WTC11 (cell line): ENCODE measurements at regions not wholly inside any gene's neighbourhood (a gene's known extent, or its start where the extent isn't known, plus 50 kb on each side); places are given as distances from the start of the nearest gene placed in this dataset.

Experiments used
- ATAC-seq: fragments of 200-7000 bp; cut with Tn5 transposase; 2 replicates; pipeline ENCODE4 v1.10.0; 2021; ENCODE audit warnings: mild to moderate bottlenecking, moderate library complexity
- CTCF ChIA-PET: fragments of 300-600 bp; sonication (Branson Sonifier 250); formaldehyde crosslinking; loops from one replicate; lab custom pipeline; 2021; ENCODE audit warnings: antibody characterized with exemption; lab: Charles Lee
- POLR2A ChIA-PET: fragments of 350-600 bp; sonication (Branson Sonifier 250); formaldehyde crosslinking; loops from one replicate; lab custom pipeline; 2021; ENCODE audit warnings: antibody characterized with exemption; lab: Charles Lee
- DNase-seq: peaks from one replicate; pipeline ENCODE4 v3.0.0; 2021; ENCODE audit warnings: low spot score
- H3K27ac Mint-ChIP-seq: 2 replicates; pipeline ENCODE4 v1.8.0; 2021; ENCODE audit warnings: mixed read lengths
- H3K27me3 Mint-ChIP-seq: 2 replicates; pipeline ENCODE4 v1.8.0; 2021; ENCODE audit warnings: low read depth, mild to moderate bottlenecking, moderate library complexity, mixed read lengths
- H3K36me3 Mint-ChIP-seq: 2 replicates; pipeline ENCODE4 v1.8.0; 2021; ENCODE audit warnings: mixed read lengths
- H3K4me1 Mint-ChIP-seq: 2 replicates; pipeline ENCODE4 v1.8.0; 2022; ENCODE audit warnings: mixed read lengths
- H3K4me3 Mint-ChIP-seq: 2 replicates; pipeline ENCODE4 v1.8.0; 2021; ENCODE audit warnings: mild to moderate bottlenecking, moderate library complexity, mixed read lengths
- H3K9me3 Mint-ChIP-seq: 2 replicates; pipeline ENCODE4 v1.8.0; 2021; ENCODE audit warnings: mixed read lengths
- ATF1 ChIP-seq: sonication (generic); formaldehyde crosslinking; IDR thresholded peaks from 2 replicates; pipeline ENCODE4 v1.8.1; 2023; ENCODE audit warnings: mild to moderate bottlenecking, moderate library complexity, missing genetic modification reagents
- CBFB ChIP-seq: sonication (generic); formaldehyde crosslinking; IDR thresholded peaks from 2 replicates; pipeline ENCODE4 v1.8.1; 2022; ENCODE audit warnings: mild to moderate bottlenecking, low read depth, missing genetic modification reagents
- ETV6 ChIP-seq: sonication (generic); formaldehyde crosslinking; IDR thresholded peaks from 2 replicates; pipeline ENCODE4 v1.8.1; 2022; ENCODE audit warnings: mild to moderate bottlenecking, missing genetic modification reagents
- FOXP1 ChIP-seq: sonication (generic); formaldehyde crosslinking; IDR thresholded peaks from 2 replicates; pipeline ENCODE4 v1.8.0; 2022; ENCODE audit warnings: missing genetic modification reagents, mild to moderate bottlenecking, moderate library complexity, borderline replicate concordance
- HMGA2 ChIP-seq: fragments of 250-450 bp; sonication (Bioruptor Pico); IDR thresholded peaks from 2 replicates; pipeline ENCODE4 v1.4.0; 2021; ENCODE audit warnings: mild to moderate bottlenecking, moderate library complexity
- IRF2 ChIP-seq: sonication (generic); formaldehyde crosslinking; IDR thresholded peaks from 2 replicates; pipeline ENCODE4 v1.8.0; 2022; ENCODE audit warnings: low read depth, missing genetic modification reagents, borderline replicate concordance
- MXD4 ChIP-seq: fragments of 250-450 bp; sonication (Bioruptor Pico); IDR thresholded peaks from 2 replicates; pipeline ENCODE4 v1.8.0; 2021; ENCODE audit warnings: mild to moderate bottlenecking, moderate library complexity, borderline replicate concordance
- MYBL2 ChIP-seq: sonication (generic); formaldehyde crosslinking; IDR thresholded peaks from 2 replicates; pipeline ENCODE4 v1.8.1; 2023; ENCODE audit warnings: mild to moderate bottlenecking, moderate library complexity, missing genetic modification reagents
- NR2C2 ChIP-seq: sonication (generic); formaldehyde crosslinking; IDR thresholded peaks from 2 replicates; pipeline ENCODE4 v1.8.0; 2022; ENCODE audit warnings: mild to moderate bottlenecking, missing genetic modification reagents
- TP53 ChIP-seq: sonication (generic); formaldehyde crosslinking; IDR thresholded peaks from 2 replicates; pipeline ENCODE4 v1.8.1; 2023; ENCODE audit warnings: mild to moderate bottlenecking, missing genetic modification reagents
- ZBTB21 ChIP-seq: sonication (generic); formaldehyde crosslinking; IDR thresholded peaks from 2 replicates; pipeline ENCODE4 v1.8.1; 2023; ENCODE audit warnings: mild to moderate bottlenecking, missing genetic modification reagents, borderline replicate concordance
- ZNF232 ChIP-seq: sonication (generic); formaldehyde crosslinking; IDR thresholded peaks from 2 replicates; pipeline ENCODE4 v1.8.0; 2022; ENCODE audit warnings: mild to moderate bottlenecking, missing genetic modification reagents
- ZNF671 ChIP-seq: fragments of 250-450 bp; sonication (Bioruptor Pico); IDR thresholded peaks from 2 replicates; pipeline ENCODE4 v1.8.0; 2021; ENCODE audit warnings: mild to moderate bottlenecking
- TF ChIP-seq, protein P1 (sequence below): sonication (generic); formaldehyde crosslinking; IDR thresholded peaks from 2 replicates; pipeline ENCODE4 v1.8.0; 2023; ENCODE audit warnings: missing genetic modification reagents, mild to moderate bottlenecking, borderline replicate concordance
- TF ChIP-seq, protein P2 (sequence below): sonication (generic); formaldehyde crosslinking; IDR thresholded peaks from 2 replicates; pipeline ENCODE4 v1.8.0; 2023; ENCODE audit warnings: missing genetic modification reagents
- TF ChIP-seq, protein P3 (sequence below): sonication (generic); formaldehyde crosslinking; IDR thresholded peaks from 2 replicates; pipeline ENCODE4 v1.8.1; 2023; ENCODE audit warnings: mild to moderate bottlenecking, missing genetic modification reagents
- TF ChIP-seq, protein P4 (sequence below): sonication (generic); formaldehyde crosslinking; IDR thresholded peaks from 2 replicates; pipeline ENCODE4 v1.8.1; 2023; ENCODE audit warnings: mild to moderate bottlenecking, missing genetic modification reagents
- TF ChIP-seq, protein P5 (sequence below): fragments of 250-450 bp; sonication (Bioruptor Pico); IDR thresholded peaks from 2 replicates; pipeline ENCODE4 v1.9.0; 2021; ENCODE audit warnings: mild to moderate bottlenecking

DNA sequence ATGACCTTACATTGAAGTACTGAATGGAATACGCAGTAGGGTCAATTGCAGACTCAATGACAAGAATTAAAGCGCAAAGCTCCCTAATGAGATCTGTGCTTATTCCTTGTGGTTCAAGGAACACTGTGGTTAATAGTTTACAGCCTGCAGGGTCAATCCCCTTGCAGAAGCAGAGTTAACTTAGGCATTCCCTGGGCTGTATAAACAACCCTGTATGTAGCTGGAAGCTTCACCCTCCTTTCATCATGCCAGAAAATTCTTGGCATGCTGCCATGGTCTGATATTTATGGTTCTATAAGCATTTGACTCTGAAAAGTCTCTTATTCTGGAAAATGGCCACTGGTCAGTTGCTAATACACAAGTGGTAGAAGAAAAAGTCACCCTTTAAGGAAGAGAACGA, 227.7 kb downstream of the NOVA1 start:
- no peak for DNase-seq
- Mint-ChIP-seq H3K4me1 (no peaks in the 10 kb centered on the region), H3K9me3 (0 out of 2 replicates have a peak, but pooled peaks cover 10% of the 10 kb centered on the region), H3K4me3 (no peak overlapping the region), H3K27ac (no peak overlapping the region), H3K27me3 (no peaks in the 10 kb centered on the region), H3K36me3 (no peaks in the 10 kb centered on the region)
- ChIA-PET CTCF (no interaction called here), POLR2A (no interaction called here)
- TF ChIP-seq, protein P1, sequence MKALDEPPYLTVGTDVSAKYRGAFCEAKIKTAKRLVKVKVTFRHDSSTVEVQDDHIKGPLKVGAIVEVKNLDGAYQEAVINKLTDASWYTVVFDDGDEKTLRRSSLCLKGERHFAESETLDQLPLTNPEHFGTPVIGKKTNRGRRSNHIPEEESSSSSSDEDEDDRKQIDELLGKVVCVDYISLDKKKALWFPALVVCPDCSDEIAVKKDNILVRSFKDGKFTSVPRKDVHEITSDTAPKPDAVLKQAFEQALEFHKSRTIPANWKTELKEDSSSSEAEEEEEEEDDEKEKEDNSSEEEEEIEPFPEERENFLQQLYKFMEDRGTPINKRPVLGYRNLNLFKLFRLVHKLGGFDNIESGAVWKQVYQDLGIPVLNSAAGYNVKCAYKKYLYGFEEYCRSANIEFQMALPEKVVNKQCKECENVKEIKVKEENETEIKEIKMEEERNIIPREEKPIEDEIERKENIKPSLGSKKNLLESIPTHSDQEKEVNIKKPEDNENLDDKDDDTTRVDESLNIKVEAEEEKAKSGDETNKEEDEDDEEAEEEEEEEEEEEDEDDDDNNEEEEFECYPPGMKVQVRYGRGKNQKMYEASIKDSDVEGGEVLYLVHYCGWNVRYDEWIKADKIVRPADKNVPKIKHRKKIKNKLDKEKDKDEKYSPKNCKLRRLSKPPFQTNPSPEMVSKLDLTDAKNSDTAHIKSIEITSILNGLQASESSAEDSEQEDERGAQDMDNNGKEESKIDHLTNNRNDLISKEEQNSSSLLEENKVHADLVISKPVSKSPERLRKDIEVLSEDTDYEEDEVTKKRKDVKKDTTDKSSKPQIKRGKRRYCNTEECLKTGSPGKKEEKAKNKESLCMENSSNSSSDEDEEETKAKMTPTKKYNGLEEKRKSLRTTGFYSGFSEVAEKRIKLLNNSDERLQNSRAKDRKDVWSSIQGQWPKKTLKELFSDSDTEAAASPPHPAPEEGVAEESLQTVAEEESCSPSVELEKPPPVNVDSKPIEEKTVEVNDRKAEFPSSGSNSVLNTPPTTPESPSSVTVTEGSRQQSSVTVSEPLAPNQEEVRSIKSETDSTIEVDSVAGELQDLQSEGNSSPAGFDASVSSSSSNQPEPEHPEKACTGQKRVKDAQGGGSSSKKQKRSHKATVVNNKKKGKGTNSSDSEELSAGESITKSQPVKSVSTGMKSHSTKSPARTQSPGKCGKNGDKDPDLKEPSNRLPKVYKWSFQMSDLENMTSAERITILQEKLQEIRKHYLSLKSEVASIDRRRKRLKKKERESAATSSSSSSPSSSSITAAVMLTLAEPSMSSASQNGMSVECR (CRISPR knock-in tag): no peak
- ATAC-seq: no peak

DNA sequence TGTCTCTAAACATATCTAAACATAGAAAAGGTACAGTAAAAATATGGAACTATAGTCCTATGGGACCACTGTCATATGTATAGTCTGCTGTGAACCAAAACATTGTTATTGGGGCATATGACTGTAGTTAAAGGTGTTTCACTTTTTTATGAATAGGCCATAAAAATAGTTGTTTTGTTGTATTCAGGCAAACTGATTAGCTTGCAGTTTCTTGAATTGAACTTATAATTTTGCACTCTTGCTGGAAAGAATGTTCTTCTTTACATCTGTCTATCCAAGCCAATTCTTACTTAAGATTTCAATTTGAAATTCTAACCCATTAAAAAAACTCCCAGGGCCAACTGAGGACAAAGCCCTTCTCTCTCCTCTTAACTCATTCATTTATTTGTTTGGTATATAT, 234.1 kb downstream of the NOVA1 start:
- Mint-ChIP-seq H3K27me3 (no peaks in the 10 kb centered on the region), H3K36me3 (no peaks in the 10 kb centered on the region), H3K4me1 (no peaks in the 10 kb centered on the region), H3K27ac (no peak overlapping the region), H3K4me3 (no peak overlapping the region), H3K9me3 (0 out of 2 replicates have a peak, but pooled peaks cover 6% of the 10 kb centered on the region)
- POLR2A ChIA-PET: interaction anchor here (0.6 kb wide), 1 partner anchor 600 kb away, joined by 3 read pairs; no protein-coding TSS in a partner anchor
- DNase-seq (no peak), ATAC-seq (no peak)
- CTCF ChIA-PET: no interaction called here
- no peak for TF ChIP-seq HMGA2 (CRISPR knock-in tag)
- no peak for TF ChIP-seq NR2C2 (CRISPR knock-in tag)
- no peak for TF ChIP-seq CBFB
- TF ChIP-seq, protein P2, sequence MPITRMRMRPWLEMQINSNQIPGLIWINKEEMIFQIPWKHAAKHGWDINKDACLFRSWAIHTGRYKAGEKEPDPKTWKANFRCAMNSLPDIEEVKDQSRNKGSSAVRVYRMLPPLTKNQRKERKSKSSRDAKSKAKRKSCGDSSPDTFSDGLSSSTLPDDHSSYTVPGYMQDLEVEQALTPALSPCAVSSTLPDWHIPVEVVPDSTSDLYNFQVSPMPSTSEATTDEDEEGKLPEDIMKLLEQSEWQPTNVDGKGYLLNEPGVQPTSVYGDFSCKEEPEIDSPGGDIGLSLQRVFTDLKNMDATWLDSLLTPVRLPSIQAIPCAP (CRISPR knock-in tag): no peak
- no peak for TF ChIP-seq ZBTB21 (CRISPR knock-in tag)
- TF ChIP-seq, protein P3, sequence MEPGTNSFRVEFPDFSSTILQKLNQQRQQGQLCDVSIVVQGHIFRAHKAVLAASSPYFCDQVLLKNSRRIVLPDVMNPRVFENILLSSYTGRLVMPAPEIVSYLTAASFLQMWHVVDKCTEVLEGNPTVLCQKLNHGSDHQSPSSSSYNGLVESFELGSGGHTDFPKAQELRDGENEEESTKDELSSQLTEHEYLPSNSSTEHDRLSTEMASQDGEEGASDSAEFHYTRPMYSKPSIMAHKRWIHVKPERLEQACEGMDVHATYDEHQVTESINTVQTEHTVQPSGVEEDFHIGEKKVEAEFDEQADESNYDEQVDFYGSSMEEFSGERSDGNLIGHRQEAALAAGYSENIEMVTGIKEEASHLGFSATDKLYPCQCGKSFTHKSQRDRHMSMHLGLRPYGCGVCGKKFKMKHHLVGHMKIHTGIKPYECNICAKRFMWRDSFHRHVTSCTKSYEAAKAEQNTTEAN (CRISPR knock-in tag): no peak
- TF ChIP-seq, protein P4, sequence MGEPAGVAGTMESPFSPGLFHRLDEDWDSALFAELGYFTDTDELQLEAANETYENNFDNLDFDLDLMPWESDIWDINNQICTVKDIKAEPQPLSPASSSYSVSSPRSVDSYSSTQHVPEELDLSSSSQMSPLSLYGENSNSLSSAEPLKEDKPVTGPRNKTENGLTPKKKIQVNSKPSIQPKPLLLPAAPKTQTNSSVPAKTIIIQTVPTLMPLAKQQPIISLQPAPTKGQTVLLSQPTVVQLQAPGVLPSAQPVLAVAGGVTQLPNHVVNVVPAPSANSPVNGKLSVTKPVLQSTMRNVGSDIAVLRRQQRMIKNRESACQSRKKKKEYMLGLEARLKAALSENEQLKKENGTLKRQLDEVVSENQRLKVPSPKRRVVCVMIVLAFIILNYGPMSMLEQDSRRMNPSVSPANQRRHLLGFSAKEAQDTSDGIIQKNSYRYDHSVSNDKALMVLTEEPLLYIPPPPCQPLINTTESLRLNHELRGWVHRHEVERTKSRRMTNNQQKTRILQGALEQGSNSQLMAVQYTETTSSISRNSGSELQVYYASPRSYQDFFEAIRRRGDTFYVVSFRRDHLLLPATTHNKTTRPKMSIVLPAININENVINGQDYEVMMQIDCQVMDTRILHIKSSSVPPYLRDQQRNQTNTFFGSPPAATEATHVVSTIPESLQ (CRISPR knock-in tag): no peak
- TF ChIP-seq, protein P5, sequence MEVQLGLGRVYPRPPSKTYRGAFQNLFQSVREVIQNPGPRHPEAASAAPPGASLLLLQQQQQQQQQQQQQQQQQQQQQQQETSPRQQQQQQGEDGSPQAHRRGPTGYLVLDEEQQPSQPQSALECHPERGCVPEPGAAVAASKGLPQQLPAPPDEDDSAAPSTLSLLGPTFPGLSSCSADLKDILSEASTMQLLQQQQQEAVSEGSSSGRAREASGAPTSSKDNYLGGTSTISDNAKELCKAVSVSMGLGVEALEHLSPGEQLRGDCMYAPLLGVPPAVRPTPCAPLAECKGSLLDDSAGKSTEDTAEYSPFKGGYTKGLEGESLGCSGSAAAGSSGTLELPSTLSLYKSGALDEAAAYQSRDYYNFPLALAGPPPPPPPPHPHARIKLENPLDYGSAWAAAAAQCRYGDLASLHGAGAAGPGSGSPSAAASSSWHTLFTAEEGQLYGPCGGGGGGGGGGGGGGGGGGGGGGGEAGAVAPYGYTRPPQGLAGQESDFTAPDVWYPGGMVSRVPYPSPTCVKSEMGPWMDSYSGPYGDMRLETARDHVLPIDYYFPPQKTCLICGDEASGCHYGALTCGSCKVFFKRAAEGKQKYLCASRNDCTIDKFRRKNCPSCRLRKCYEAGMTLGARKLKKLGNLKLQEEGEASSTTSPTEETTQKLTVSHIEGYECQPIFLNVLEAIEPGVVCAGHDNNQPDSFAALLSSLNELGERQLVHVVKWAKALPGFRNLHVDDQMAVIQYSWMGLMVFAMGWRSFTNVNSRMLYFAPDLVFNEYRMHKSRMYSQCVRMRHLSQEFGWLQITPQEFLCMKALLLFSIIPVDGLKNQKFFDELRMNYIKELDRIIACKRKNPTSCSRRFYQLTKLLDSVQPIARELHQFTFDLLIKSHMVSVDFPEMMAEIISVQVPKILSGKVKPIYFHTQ (CRISPR knock-in tag): no peak
- TF ChIP-seq MXD4 (CRISPR knock-in tag): no peak
- TF ChIP-seq ZNF671: no peak
- TF ChIP-seq TP53 (CRISPR knock-in tag): no peak
- no peak for TF ChIP-seq ATF1 (CRISPR knock-in tag)
- TF ChIP-seq ZNF232: no peak
- TF ChIP-seq ETV6 (CRISPR knock-in tag): no peak
- no peak for TF ChIP-seq IRF2
- TF ChIP-seq FOXP1 (CRISPR knock-in tag): no peak
- no peak for TF ChIP-seq MYBL2 (CRISPR knock-in tag)
